IMR-90 (cell line): ENCODE measurements at regions not wholly inside any gene's neighbourhood (a gene's known extent, or its start where the extent isn't known, plus 50 kb on each side); places are given as distances from the start of the nearest gene placed in this dataset.

Experiments used
- ATAC-seq: fragments of 200-7000 bp; cut with Tn5 transposase; 2 replicates; pipeline ENCODE4 v1.9.1; 2020; ENCODE audit warnings: low read depth, mild to moderate bottlenecking, moderate library complexity
- BruUV-seq: library from RNA; stranded (reverse); fragments of 400-500 nt; replicated peaks from 2 replicates; lab custom pipeline; 2021; lab: Mats Ljungman, UMichigan
- CTCF ChIA-PET: fragments of 300-600 bp; formaldehyde crosslinking; extraction: SDS; loops from one replicate; lab custom pipeline; 2021; ENCODE audit warnings: antibody characterized with exemption; lab: Yijun Ruan, JAX
- POLR2A ChIA-PET: fragments of 300-600 bp; sonication (Branson Sonifier 250); formaldehyde crosslinking; loops from one replicate; lab custom pipeline; 2022; ENCODE audit warnings: antibody characterized with exemption; ENCODE audit not compliant: unreplicated experiment; lab: Charles Lee
- DNase-seq: peaks from one replicate; pipeline ENCODE4 v3.0.0; 2013
- H2AFZ ChIP-seq: replicated peaks from 2 replicates; pipeline ENCODE3; 2013; ENCODE audit warnings: low read length, mild to moderate bottlenecking; ENCODE audit not compliant: poor library complexity
- H2AK5ac ChIP-seq: 2 replicates; pipeline ENCODE4 v1.6.1; 2013; ENCODE audit warnings: low read depth, low read length, inconsistent platforms
- H2AK9ac ChIP-seq: replicated peaks from 2 replicates; pipeline ENCODE3; 2013; ENCODE audit warnings: mild to moderate bottlenecking, low read depth, low read length, moderate library complexity; ENCODE audit not compliant: poor library complexity
- H2BK120ac ChIP-seq: 2 replicates; pipeline ENCODE4 v1.6.1; 2013; ENCODE audit warnings: low read depth, low read length, inconsistent platforms
- H2BK15ac ChIP-seq: 3 replicates; pipeline ENCODE4 v1.6.1; 2013; ENCODE audit warnings: low read depth, low read length, inconsistent platforms
- H2BK20ac ChIP-seq: 2 replicates; pipeline ENCODE4 v1.6.1; 2013; ENCODE audit warnings: low read depth, mild to moderate bottlenecking, inconsistent platforms, low read length, moderate library complexity
- H2BK5ac ChIP-seq: 2 replicates; pipeline ENCODE4 v1.6.1; 2013; ENCODE audit warnings: mild to moderate bottlenecking, low read depth, low read length, inconsistent platforms; ENCODE audit not compliant: poor library complexity, severe bottlenecking
- H3K14ac ChIP-seq: replicated peaks from 2 replicates; pipeline ENCODE4 v1.6.1; 2013; ENCODE audit warnings: low read depth, low read length, inconsistent platforms
- H3K18ac ChIP-seq: 2 replicates; pipeline ENCODE4 v1.6.1; 2013; ENCODE audit warnings: low read depth, low read length, control low read depth
- H3K23ac ChIP-seq: 2 replicates; pipeline ENCODE4 v1.6.1; 2013; ENCODE audit warnings: low read depth, low read length, inconsistent platforms
- H3K27ac ChIP-seq: 2 replicates; pipeline ENCODE4 v1.5.1; 2013; ENCODE audit warnings: mild to moderate bottlenecking, control low read depth, low read length; ENCODE audit not compliant: insufficient read depth
- H3K27me3 ChIP-seq: 2 replicates; pipeline ENCODE4 v1.6.1; 2013; ENCODE audit warnings: low read length; ENCODE audit not compliant: control insufficient read depth, insufficient read depth
- H3K36me3 ChIP-seq: 2 replicates; pipeline ENCODE4 v1.6.1; 2013; ENCODE audit warnings: low read length, mixed read lengths; ENCODE audit not compliant: control insufficient read depth, insufficient read depth
- H3K4ac ChIP-seq: 2 replicates; pipeline ENCODE4 v1.6.1; 2013; ENCODE audit warnings: low read depth, low read length, inconsistent platforms
- H3K4me1 ChIP-seq: 2 replicates; pipeline ENCODE4 v1.6.1; 2013; ENCODE audit warnings: low read length, mixed read lengths; ENCODE audit not compliant: control insufficient read depth, insufficient read depth
- H3K4me2 ChIP-seq: 2 replicates; pipeline ENCODE4 v1.6.1; 2013; ENCODE audit warnings: low read depth, mild to moderate bottlenecking, control low read depth, low read length, moderate library complexity
- H3K4me3 ChIP-seq: 2 replicates; pipeline ENCODE4 v1.5.1; 2013; ENCODE audit warnings: low read depth, mild to moderate bottlenecking, control low read depth, low read length, moderate library complexity; ENCODE audit not compliant: insufficient read depth
- H3K56ac ChIP-seq: 2 replicates; pipeline ENCODE4 v1.6.1; 2013; ENCODE audit warnings: low read length, inconsistent platforms; ENCODE audit not compliant: insufficient read depth; ENCODE audit errors: extremely low read depth
- H3K79me1 ChIP-seq, 2 experiments: 2 replicates each; pipeline ENCODE4 v1.6.1; 2013; ENCODE audit warnings: low read length in 2 of 2, inconsistent platforms in 1 of 2, low read depth in 1 of 2
- H3K9ac ChIP-seq: 2 replicates; pipeline ENCODE4 v1.6.1; 2013; ENCODE audit warnings: low read depth, low read length, control low read depth
- H3K9me1 ChIP-seq: 2 replicates; pipeline ENCODE4 v1.6.1; 2013; ENCODE audit warnings: low read length, inconsistent platforms; ENCODE audit not compliant: insufficient read depth
- H3K9me3 ChIP-seq: 2 replicates; pipeline ENCODE4 v1.6.1; 2013; ENCODE audit warnings: low read length; ENCODE audit not compliant: control insufficient read depth, insufficient read depth
- H4K20me1 ChIP-seq: 2 replicates; pipeline ENCODE4 v1.6.1; 2013; ENCODE audit warnings: low read length, inconsistent platforms; ENCODE audit not compliant: insufficient read depth
- H4K5ac ChIP-seq: 2 replicates; pipeline ENCODE4 v1.6.1; 2013; ENCODE audit warnings: mild to moderate bottlenecking, low read depth, low read length, control low read depth
- H4K8ac ChIP-seq, 2 experiments: 2 replicates each; pipeline ENCODE4 v1.6.1; 2013; ENCODE audit warnings: low read depth in 2 of 2, low read length in 2 of 2, control low read depth in 1 of 2, inconsistent platforms in 1 of 2
- H4K91ac ChIP-seq: 2 replicates; pipeline ENCODE4 v1.6.1; 2013; ENCODE audit warnings: low read depth, low read length, inconsistent platforms; ENCODE audit not compliant: insufficient read depth
- FOS ChIP-seq: fragments of 150-350 bp; IDR thresholded peaks from 2 replicates; pipeline ENCODE4 v1.6.1; 2016; ENCODE audit warnings: low read depth, low read length
- MAFK ChIP-seq: IDR thresholded peaks from 2 replicates; pipeline ENCODE4 v1.6.1; 2012; ENCODE audit warnings: low read depth, low read length, improper control_type of control experiment
- MAZ ChIP-seq: IDR thresholded peaks from 2 replicates; pipeline ENCODE4 v1.6.1; 2012; ENCODE audit warnings: low read depth, mild to moderate bottlenecking, low read length, improper control_type of control experiment, moderate library complexity, borderline replicate concordance
- MXI1 ChIP-seq: IDR thresholded peaks from 2 replicates; pipeline ENCODE4 v1.6.1; 2012; ENCODE audit warnings: low read depth, mild to moderate bottlenecking, low read length, moderate library complexity, borderline replicate concordance
- NFE2L2 ChIP-seq: fragments of 150-350 bp; IDR thresholded peaks from 2 replicates; pipeline ENCODE4 v1.6.1; 2016; ENCODE audit warnings: low read depth, mild to moderate bottlenecking, low read length
- POLR2A ChIP-seq: IDR thresholded peaks from 2 replicates; pipeline ENCODE4 v1.6.1; 2012; ENCODE audit warnings: mild to moderate bottlenecking, low read depth, low read length
- RCOR1 ChIP-seq: IDR thresholded peaks from 2 replicates; pipeline ENCODE4 v1.6.1; 2012; ENCODE audit warnings: mild to moderate bottlenecking, low read length, improper control_type of control experiment; ENCODE audit not compliant: insufficient replicate concordance
- RFX5 ChIP-seq: IDR thresholded peaks from 2 replicates; pipeline ENCODE4 v1.8.0; 2012; ENCODE audit warnings: low read depth, mild to moderate bottlenecking, low read length, moderate library complexity
- WGBS, 2 experiments: methylation state at CpG; one replicate each; pipeline versions ENCODE4 v1.1.5 to v1.1.7; 2013; ENCODE audit warnings: missing lambda C conversion rate in 2 of 2; ENCODE audit not compliant: insufficient read length in 1 of 2; ENCODE audit errors: extremely low coverage in 2 of 2; 5-methylcytosine and 5-hydroxymethylcytosine counted together
- dilution Hi-C: fragments of 300-500 bp; cut with HindIII; formaldehyde crosslinking; loops from one replicate; pipeline ENCODE4 v1.14.3; 2018; ENCODE audit warnings: low sequenced_read_pairs; ENCODE audit not compliant: unreplicated experiment
- in situ Hi-C: fragments of 300-500 bp; cut with MboI; formaldehyde crosslinking; loops from 3 replicates; pipeline ENCODE4 v1.14.3; 2019; ENCODE audit warnings: low sequenced_read_pairs, inconsistent platforms, mixed read lengths
- intact Hi-C: fragments of 100-400 bp; cut with micrococcal nuclease; formaldehyde crosslinking; loops from 2 replicates; pipeline ENCODE4 v1.10.0; 2022
- TF ChIP-seq, protein P1 (sequence below): fragments of 150-350 bp; IDR thresholded peaks from 2 replicates; pipeline ENCODE4 v1.6.1; 2016; ENCODE audit warnings: low read depth, mild to moderate bottlenecking, low read length, moderate library complexity, borderline replicate concordance
- TF ChIP-seq, protein P2 (sequence below): fragments of 150-350 bp; IDR thresholded peaks from 2 replicates; pipeline ENCODE4 v1.6.1; 2017; ENCODE audit warnings: mild to moderate bottlenecking, antibody characterized with exemption, low read length, low read depth

DNA sequence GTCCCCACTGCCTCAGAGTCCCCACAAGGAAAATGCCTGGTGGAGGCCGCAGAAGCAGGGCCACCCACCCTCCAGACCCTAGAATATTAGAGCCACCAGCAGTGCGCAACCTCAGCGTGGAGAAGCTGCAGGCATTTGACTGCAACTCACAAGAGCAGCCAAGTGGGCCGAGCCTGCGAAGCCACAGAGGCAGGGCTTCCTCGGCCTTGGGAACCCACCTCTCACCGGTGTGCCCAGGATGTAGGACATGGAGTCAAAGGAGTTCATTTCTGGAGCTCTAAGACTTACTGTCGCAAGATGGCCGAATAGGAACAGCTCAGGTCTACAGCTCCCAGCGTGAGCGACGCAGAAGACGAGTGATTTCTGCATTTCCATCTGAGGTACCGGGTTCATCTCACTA is 397.9 kb upstream of the PIK3R1 start:
- Histone ChIP-seq H3K14ac (no peak overlapping the region), H3K79me1 (no peaks in the 10 kb centered on the region), H3K9ac (no peak overlapping the region), H4K8ac (no peak overlapping the region), H3K27me3 (no peaks in the 10 kb centered on the region), H2AK9ac (no peak overlapping the region), H2BK20ac (no peak overlapping the region), H3K18ac (no peak overlapping the region), H3K4me1 (no peaks in the 10 kb centered on the region), H3K4me3 (no peak overlapping the region), H3K27ac (no peak overlapping the region), H3K4me2 (no peak overlapping the region), H2BK15ac (no peak overlapping the region), H4K20me1 (no peaks in the 10 kb centered on the region), H4K91ac (no peak overlapping the region), H2AFZ (no peak overlapping the region), H2AK5ac (no peak overlapping the region), H3K9me1 (no peaks in the 10 kb centered on the region), H3K4ac (no peak overlapping the region), H3K56ac (no peak overlapping the region), H3K36me3 (no peaks in the 10 kb centered on the region), H3K23ac (no peak overlapping the region), H4K5ac (no peak overlapping the region), H2BK5ac (no peak overlapping the region), H3K9me3 (no peaks in the 10 kb centered on the region; the same call in 1 of the 2 replicates), H2BK120ac (no peak overlapping the region)
- no TSS peak for BruUV-seq
- ATAC-seq: no peak
- DNase-seq: no peak
- intact Hi-C loops: no loop called here
- ChIA-PET POLR2A (no interaction called here), CTCF (no interaction called here)
- dilution Hi-C loops: no loop called here
- WGBS, 2 experiments: 84% methylated on average over 6 of the region's 14 CpGs; no CpG with 5 or more reads in 1 of the 2 experiments
- in situ Hi-C loops: loop anchor here (25.0 kb wide), 1 partner anchor 580 kb away; no protein-coding TSS in a partner anchor
- TF ChIP-seq RCOR1: no peak
- no peak for TF ChIP-seq RFX5
- TF ChIP-seq MAFK: no peak
- TF ChIP-seq, protein P1, sequence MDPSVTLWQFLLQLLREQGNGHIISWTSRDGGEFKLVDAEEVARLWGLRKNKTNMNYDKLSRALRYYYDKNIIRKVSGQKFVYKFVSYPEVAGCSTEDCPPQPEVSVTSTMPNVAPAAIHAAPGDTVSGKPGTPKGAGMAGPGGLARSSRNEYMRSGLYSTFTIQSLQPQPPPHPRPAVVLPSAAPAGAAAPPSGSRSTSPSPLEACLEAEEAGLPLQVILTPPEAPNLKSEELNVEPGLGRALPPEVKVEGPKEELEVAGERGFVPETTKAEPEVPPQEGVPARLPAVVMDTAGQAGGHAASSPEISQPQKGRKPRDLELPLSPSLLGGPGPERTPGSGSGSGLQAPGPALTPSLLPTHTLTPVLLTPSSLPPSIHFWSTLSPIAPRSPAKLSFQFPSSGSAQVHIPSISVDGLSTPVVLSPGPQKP: no peak
- TF ChIP-seq MXI1: no peak
- TF ChIP-seq, protein P2, sequence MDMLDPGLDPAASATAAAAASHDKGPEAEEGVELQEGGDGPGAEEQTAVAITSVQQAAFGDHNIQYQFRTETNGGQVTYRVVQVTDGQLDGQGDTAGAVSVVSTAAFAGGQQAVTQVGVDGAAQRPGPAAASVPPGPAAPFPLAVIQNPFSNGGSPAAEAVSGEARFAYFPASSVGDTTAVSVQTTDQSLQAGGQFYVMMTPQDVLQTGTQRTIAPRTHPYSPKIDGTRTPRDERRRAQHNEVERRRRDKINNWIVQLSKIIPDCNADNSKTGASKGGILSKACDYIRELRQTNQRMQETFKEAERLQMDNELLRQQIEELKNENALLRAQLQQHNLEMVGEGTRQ: no peak
- no peak for TF ChIP-seq NFE2L2
- TF ChIP-seq MAZ: no peak
- TF ChIP-seq FOS: no peak
- no peak for TF ChIP-seq POLR2A
